Activated naive CD8-positive, alpha-beta T cell treated with anti-CD3 and anti-CD28 coated beads, Interleukin-2, amount 10 ng/mL, durations not matched to agents 7 days and 5 days (primary cell): ENCODE measurements at regions not wholly inside any gene's neighbourhood (a gene's known extent, or its start where the extent isn't known, plus 50 kb on each side); places are given as distances from the start of the nearest gene placed in this dataset.

Source experiments
- ATAC-seq: fragments of 150-1000 bp; cut with Tn5 transposase; one replicate; pipeline ENCODE4 v1.10.0; 2021; ENCODE audit warnings: low read depth, moderate library complexity
- POLR2A ChIA-PET: fragments of 350-600 bp; sonication (Branson Sonifier 250); formaldehyde crosslinking; loops from one replicate; lab custom pipeline; 2021; ENCODE audit warnings: antibody characterized with exemption; lab: Charles Lee
- DNase-seq: peaks from one replicate; pipeline ENCODE4 v3.0.0; 2021
- H3K27ac Mint-ChIP-seq: one replicate; pipeline ENCODE4 v1.8.0; 2022; ENCODE audit warnings: mild to moderate bottlenecking, mixed read lengths
- H3K27me3 Mint-ChIP-seq: one replicate; pipeline ENCODE4 v1.8.0; 2022; ENCODE audit warnings: mild to moderate bottlenecking, moderate library complexity, mixed read lengths
- H3K36me3 Mint-ChIP-seq: one replicate; pipeline ENCODE4 v1.8.0; 2021; ENCODE audit warnings: mild to moderate bottlenecking, mixed read lengths
- H3K4me1 Mint-ChIP-seq: one replicate; pipeline ENCODE4 v1.8.0; 2021; ENCODE audit warnings: mixed read lengths
- H3K4me3 Mint-ChIP-seq: one replicate; pipeline ENCODE4 v1.8.0; 2022; ENCODE audit warnings: mild to moderate bottlenecking, moderate library complexity, mixed read lengths
- H3K9me3 Mint-ChIP-seq: one replicate; pipeline ENCODE4 v1.8.0; 2021; ENCODE audit warnings: mixed read lengths

- Mint-ChIP-seq H3K36me3 (no peaks in the 10 kb centered on the region), H3K4me1 (no peaks in the 10 kb centered on the region), H3K9me3 (no peaks in the 10 kb centered on the region), H3K27ac (no peak overlapping the region), H3K4me3 (no peak overlapping the region), H3K27me3 (no peaks in the 10 kb centered on the region)
- POLR2A ChIA-PET: no interaction called here
- DNase-seq (no peak), ATAC-seq (no peak)
Measured at GRCh38 chr15:35909414-35909813, 363.4 kb upstream of the DPH6 start.

DNA sequence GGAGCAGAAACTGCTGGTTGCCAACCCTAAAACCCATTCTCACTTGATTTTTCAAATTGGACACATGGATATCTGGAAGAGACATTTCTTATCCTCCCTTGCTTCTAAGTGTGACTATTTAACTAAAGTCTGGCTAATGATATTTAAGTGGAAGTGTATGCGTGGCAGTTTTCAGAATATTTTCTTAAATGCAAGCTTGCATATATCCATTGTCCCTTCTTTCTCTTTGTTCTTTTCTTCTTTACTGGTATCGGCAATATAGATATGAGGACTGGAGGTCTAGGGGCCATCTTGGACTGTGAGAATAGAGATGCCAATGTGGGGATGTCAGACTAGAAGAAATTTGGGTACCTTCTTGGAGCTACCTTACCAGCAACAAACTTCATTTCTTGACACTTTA lies 364.3 kb upstream of the DPH6 start:
- POLR2A ChIA-PET: no interaction called here
- no peak for ATAC-seq

DNA sequence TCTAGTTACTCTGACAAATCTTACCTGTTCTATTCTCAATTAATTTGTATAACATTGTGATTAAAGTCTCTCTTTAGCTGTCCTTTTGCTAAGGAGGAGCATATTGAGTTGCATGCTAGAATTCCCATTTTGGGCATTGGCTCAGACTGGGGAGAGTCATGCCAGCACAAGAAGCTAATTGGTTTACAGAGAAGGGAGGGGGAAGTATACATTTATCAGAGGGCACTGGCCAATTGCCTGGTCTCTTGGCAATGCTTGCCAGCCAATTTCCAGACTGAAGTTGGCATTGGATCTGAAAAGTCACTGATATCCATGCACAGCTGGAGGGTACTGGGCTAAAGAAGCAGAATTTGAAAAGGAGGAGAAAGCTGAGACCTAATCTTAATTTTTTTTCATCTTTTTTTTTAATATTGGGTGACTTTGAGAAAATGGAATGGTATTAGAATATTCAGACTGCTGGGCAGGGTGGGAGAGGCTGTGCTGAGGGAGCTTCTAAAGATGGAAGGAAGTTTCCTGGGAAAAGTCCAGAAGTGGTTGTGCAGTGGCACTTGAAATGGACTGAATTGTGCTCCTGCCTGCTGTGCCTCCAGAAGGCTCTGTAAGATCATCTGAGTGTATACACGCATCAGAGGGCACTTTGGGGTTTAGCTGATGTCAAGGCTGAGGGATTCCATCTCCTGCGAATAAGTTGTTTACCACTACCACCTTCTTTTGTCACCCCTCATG lies 365.2 kb upstream of the DPH6 start:
- Mint-ChIP-seq H3K9me3 (peaks cover 1% of the 10 kb centered on the region), H3K36me3 (no peaks in the 10 kb centered on the region), H3K27me3 (no peaks in the 10 kb centered on the region), H3K27ac (no peak overlapping the region), H3K4me3 (no peak overlapping the region), H3K4me1 (no peaks in the 10 kb centered on the region)
- no peak for DNase-seq
- POLR2A ChIA-PET: interaction anchor here (0.6 kb wide), 1 partner anchor 17 kb away, joined by 3 read pairs; no protein-coding TSS in a partner anchor
- ATAC-seq: no peak

More for the DNA sequence above, 364.3 kb upstream of the DPH6 start:
- Mint-ChIP-seq H3K27me3 (no peaks in the 10 kb centered on the region), H3K4me1 (no peaks in the 10 kb centered on the region), H3K9me3 (peaks cover 1% of the 10 kb centered on the region), H3K36me3 (no peaks in the 10 kb centered on the region), H3K27ac (no peak overlapping the region), H3K4me3 (no peak overlapping the region)
- DNase-seq: no peak

- peaks cover 1% of the 10 kb centered on the region for H3K9me3 Mint-ChIP-seq
- H3K4me1 Mint-ChIP-seq: no peaks in the 10 kb centered on the region
- no peaks in the 10 kb centered on the region for H3K36me3 Mint-ChIP-seq
- no peak overlapping the region for H3K27ac Mint-ChIP-seq
- POLR2A ChIA-PET: no interaction called here
- H3K27me3 Mint-ChIP-seq: no peaks in the 10 kb centered on the region
- ATAC-seq (no peak), DNase-seq (no peak)
- H3K4me3 Mint-ChIP-seq: no peak overlapping the region
Measured at GRCh38 chr15:35912196-35912595, 366.2 kb upstream of the DPH6 start.

GRCh38 chr15:35914573-35914972 lies 368.6 kb upstream of the DPH6 start:
- POLR2A ChIA-PET: no interaction called here
- H3K4me3 Mint-ChIP-seq: no peak overlapping the region
- H3K9me3 Mint-ChIP-seq: peaks cover 3% of the 10 kb centered on the region
- H3K27ac Mint-ChIP-seq: no peak overlapping the region
- no peaks in the 10 kb centered on the region for H3K27me3 Mint-ChIP-seq
- no peaks in the 10 kb centered on the region for H3K36me3 Mint-ChIP-seq
- no peak for DNase-seq
- H3K4me1 Mint-ChIP-seq: no peaks in the 10 kb centered on the region
- no peak for ATAC-seq

- Mint-ChIP-seq H3K4me1 (no peaks in the 10 kb centered on the region), H3K27ac (no peak overlapping the region), H3K27me3 (no peaks in the 10 kb centered on the region), H3K9me3 (peaks cover 4% of the 10 kb centered on the region), H3K4me3 (no peak overlapping the region), H3K36me3 (no peaks in the 10 kb centered on the region)
- POLR2A ChIA-PET: no interaction called here
- DNase-seq: no peak
- ATAC-seq: no peak
Measured at GRCh38 chr15:35921046-35921445, 375.1 kb upstream of the DPH6 start.

DNA sequence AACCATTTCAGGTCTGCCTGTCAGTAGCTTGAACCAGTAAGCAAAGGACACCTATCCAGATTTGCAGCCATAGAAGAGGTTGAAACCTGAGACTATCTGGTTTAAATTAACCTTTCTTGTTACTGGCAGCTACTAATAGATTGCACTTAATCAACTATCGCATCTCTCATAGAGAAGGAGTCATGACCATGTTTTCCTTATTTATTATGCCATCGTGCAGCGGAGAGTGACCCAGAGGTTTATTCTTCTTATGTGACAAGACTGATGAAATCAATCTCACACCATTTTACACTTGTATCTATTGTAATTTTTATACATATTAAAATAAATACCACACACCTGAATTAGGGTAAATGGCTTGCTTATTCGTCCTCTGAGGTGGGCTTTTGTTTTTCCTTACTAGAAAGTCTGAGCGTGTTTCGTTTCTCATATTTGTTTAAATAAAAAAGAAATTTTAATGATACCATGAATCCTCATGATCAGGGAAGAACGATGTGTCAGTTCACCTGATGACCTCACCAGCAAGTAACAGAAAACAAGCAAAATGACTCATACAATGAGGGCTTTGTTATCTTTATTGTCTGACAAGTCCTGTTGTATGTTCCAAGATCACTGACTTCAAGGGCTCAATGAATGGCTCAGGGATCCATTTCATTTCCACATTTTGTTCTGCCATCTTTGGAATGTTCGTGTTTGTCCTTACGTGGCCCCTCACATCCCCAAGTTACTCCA lies 379.5 kb upstream of the DPH6 start:
- H3K36me3 Mint-ChIP-seq: no peaks in the 10 kb centered on the region
- H3K9me3 Mint-ChIP-seq: peaks cover 5% of the 10 kb centered on the region
- POLR2A ChIA-PET: no interaction called here
- no peak for ATAC-seq
- no peak overlapping the region for H3K27ac Mint-ChIP-seq
- H3K4me1 Mint-ChIP-seq: no peaks in the 10 kb centered on the region
- DNase-seq: no peak
- no peaks in the 10 kb centered on the region for H3K27me3 Mint-ChIP-seq
- H3K4me3 Mint-ChIP-seq: no peak overlapping the region

DNA sequence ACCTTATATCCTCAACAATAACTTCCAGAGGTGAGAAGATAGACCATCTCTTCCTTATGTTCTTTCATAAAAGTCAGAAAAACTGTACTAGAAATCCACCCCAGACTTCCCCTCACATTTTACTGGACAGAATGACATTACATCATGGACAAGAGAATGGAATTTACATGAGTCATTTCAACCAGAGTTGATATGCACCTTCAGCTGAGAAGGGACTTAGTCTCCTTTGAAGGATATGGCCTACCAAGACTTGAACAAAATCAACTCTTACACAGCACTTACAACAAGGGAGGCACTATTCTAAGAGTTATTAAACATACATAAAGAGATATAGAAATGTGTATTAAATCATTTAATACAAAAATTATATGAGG lies 380.0 kb upstream of the DPH6 start:
- Mint-ChIP-seq H3K9me3 (peaks cover 5% of the 10 kb centered on the region), H3K36me3 (no peaks in the 10 kb centered on the region), H3K4me1 (no peaks in the 10 kb centered on the region), H3K4me3 (no peak overlapping the region), H3K27ac (no peak overlapping the region), H3K27me3 (no peaks in the 10 kb centered on the region)
- no peak for DNase-seq
- POLR2A ChIA-PET: no interaction called here
- no peak for ATAC-seq

GRCh38 chr15:35928847-35929246 lies 382.9 kb upstream of the DPH6 start:
- Mint-ChIP-seq H3K4me3 (no peak overlapping the region), H3K9me3 (peaks cover 5% of the 10 kb centered on the region), H3K4me1 (no peaks in the 10 kb centered on the region), H3K27me3 (peaks cover 3% of the 10 kb centered on the region), H3K27ac (no peak overlapping the region), H3K36me3 (no peaks in the 10 kb centered on the region)
- POLR2A ChIA-PET: no interaction called here
- DNase-seq (no peak), ATAC-seq (no peak)

- H3K27me3 Mint-ChIP-seq: peaks cover 3% of the 10 kb centered on the region
- no peak overlapping the region for H3K4me3 Mint-ChIP-seq
- no peaks in the 10 kb centered on the region for H3K36me3 Mint-ChIP-seq
- H3K27ac Mint-ChIP-seq: no peak overlapping the region
- H3K4me1 Mint-ChIP-seq: no peaks in the 10 kb centered on the region
- ATAC-seq (no peak), DNase-seq (no peak)
- POLR2A ChIA-PET: no interaction called here
- H3K9me3 Mint-ChIP-seq: peaks cover 5% of the 10 kb centered on the region
Measured at GRCh38 chr15:35929740-35930444, 383.9 kb upstream of the DPH6 start.

DNA sequence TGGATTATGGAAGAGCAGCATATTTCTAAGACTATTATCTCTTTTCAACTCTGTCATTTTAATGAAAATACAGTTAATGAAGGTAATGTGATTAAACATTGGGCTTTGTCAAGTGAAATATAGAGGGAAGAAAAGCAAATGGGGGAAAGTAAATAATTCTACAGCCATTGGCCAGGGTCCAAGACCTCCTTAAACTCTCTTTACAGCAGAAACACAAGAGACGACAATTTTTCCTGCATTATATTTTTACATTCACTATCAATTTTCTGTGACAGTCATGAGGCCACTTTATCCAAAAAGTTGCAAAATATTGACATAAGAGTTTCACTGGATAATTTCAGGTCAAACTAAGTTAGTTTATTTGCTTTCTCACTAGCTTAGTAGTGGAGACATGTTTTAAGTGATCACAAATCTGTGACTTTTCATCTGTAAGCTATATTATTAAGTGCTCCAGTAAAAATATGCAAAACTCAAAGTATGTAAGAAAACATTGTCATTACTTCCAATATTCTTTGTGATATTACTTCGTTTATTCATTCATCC lies 385.9 kb upstream of the DPH6 start:
- H3K27me3 Mint-ChIP-seq: peaks cover 3% of the 10 kb centered on the region
- no peak overlapping the region for H3K4me3 Mint-ChIP-seq
- H3K9me3 Mint-ChIP-seq: peaks cover 1% of the 10 kb centered on the region
- H3K36me3 Mint-ChIP-seq: no peaks in the 10 kb centered on the region
- no peak overlapping the region for H3K27ac Mint-ChIP-seq
- ATAC-seq: no peak
- no peaks in the 10 kb centered on the region for H3K4me1 Mint-ChIP-seq
- POLR2A ChIA-PET: no interaction called here
- DNase-seq: no peak

DNA sequence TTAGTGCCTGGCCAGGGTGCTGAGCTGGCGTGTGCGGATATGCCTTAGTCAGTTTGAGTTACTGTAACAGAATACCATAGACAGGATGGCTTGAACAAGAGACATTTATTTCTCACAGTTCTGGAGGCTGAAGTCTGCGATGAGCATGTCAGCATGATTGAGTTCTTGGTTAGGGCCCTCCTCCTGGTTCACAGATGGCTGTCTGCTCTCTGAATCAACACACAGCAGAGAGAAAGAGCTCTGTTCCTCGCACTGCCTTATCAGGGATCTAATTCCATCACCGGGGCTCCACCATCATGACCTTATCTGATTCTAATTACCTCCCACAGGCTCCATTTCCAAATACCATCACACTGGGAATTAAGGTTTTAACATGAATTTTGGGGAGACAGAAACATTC lies 386.6 kb upstream of the DPH6 start:
- no peaks in the 10 kb centered on the region for H3K36me3 Mint-ChIP-seq
- DNase-seq: no peak

GRCh38 chr15:35933531-35933930 lies 387.6 kb upstream of the DPH6 start:
- Mint-ChIP-seq H3K36me3 (no peaks in the 10 kb centered on the region), H3K27ac (no peak overlapping the region), H3K4me3 (no peak overlapping the region), H3K27me3 (peaks cover 3% of the 10 kb centered on the region), H3K9me3 (no peaks in the 10 kb centered on the region), H3K4me1 (no peaks in the 10 kb centered on the region)
- no peak for DNase-seq
- no peak for ATAC-seq
- POLR2A ChIA-PET: no interaction called here

More for the DNA sequence above, 386.6 kb upstream of the DPH6 start:
- Mint-ChIP-seq H3K9me3 (no peaks in the 10 kb centered on the region), H3K4me1 (no peaks in the 10 kb centered on the region), H3K27ac (no peak overlapping the region), H3K4me3 (no peak overlapping the region), H3K27me3 (peaks cover 3% of the 10 kb centered on the region)
- POLR2A ChIA-PET: no interaction called here
- no peak for ATAC-seq
